Smooth muscle cell (in vitro differentiated cells): ENCODE measurements at regions not wholly inside any gene's neighbourhood (a gene's known extent, or its start where the extent isn't known, plus 50 kb on each side); places are given as distances from the start of the nearest gene placed in this dataset.

Experiments
- DNase-seq: peaks from one replicate; lab custom pipeline; 2025; ENCODE audit not compliant: unreplicated experiment; lab: John Stamatoyannopoulos, UW
- H2AFZ ChIP-seq: fragments of 200-600 bp; sonication (generic); 2 replicates; pipeline ENCODE4 v1.6.0; 2016; ENCODE audit warnings: antibody characterized with exemption, low read depth, mild to moderate bottlenecking
- H3F3A ChIP-seq: fragments of 200-600 bp; sonication (generic); 2 replicates; pipeline ENCODE4 v1.6.0; 2017; ENCODE audit warnings: antibody characterized with exemption, low read depth
- H3K27ac ChIP-seq: fragments of 200-600 bp; sonication (generic); 2 replicates; pipeline ENCODE4 v1.5.1; 2016; ENCODE audit warnings: low read depth, mild to moderate bottlenecking
- H3K27me3 ChIP-seq: fragments of 200-600 bp; sonication (generic); 2 replicates; pipeline ENCODE4 v1.6.1; 2016; ENCODE audit warnings: low read depth, mild to moderate bottlenecking
- H3K36me3 ChIP-seq: fragments of 200-600 bp; sonication (generic); 2 replicates; pipeline ENCODE4 v1.5.1; 2016; ENCODE audit warnings: low read depth
- H3K4me1 ChIP-seq: fragments of 200-600 bp; sonication (generic); 2 replicates; pipeline ENCODE4 v1.5.1; 2016; ENCODE audit warnings: low read depth
- H3K4me2 ChIP-seq: fragments of 200-600 bp; sonication (generic); 2 replicates; pipeline ENCODE4 v1.6.0; 2016; ENCODE audit warnings: mild to moderate bottlenecking
- H3K4me3 ChIP-seq: fragments of 200-600 bp; sonication (generic); 2 replicates; pipeline ENCODE4 v1.5.1; 2016; ENCODE audit warnings: mild to moderate bottlenecking
- H3K79me2 ChIP-seq: fragments of 200-600 bp; sonication (generic); 2 replicates; pipeline ENCODE4 v1.6.0; 2016; ENCODE audit warnings: low read depth, mild to moderate bottlenecking
- H3K9ac ChIP-seq: fragments of 200-600 bp; sonication (generic); 2 replicates; pipeline ENCODE4 v1.6.0; 2016; ENCODE audit warnings: low read depth
- H3K9me3 ChIP-seq: fragments of 200-600 bp; sonication (generic); replicated peaks from 2 replicates; pipeline ENCODE4 v1.5.1; 2016; ENCODE audit warnings: low read depth
- H4K20me1 ChIP-seq: fragments of 200-600 bp; sonication (generic); 2 replicates; pipeline ENCODE4 v1.6.0; 2016; ENCODE audit warnings: low read depth
- WGBS: methylation state at CpG from one replicate; pipeline ENCODE4 v1.1.7; 2016; ENCODE audit warnings: low lambda C conversion rate; 5-methylcytosine and 5-hydroxymethylcytosine counted together
- TF ChIP-seq, protein P1 (sequence below): fragments of 200-600 bp; sonication (generic); IDR thresholded peaks from 2 replicates; pipeline ENCODE4 v1.5.1; 2017; ENCODE audit warnings: borderline replicate concordance, mild to moderate bottlenecking, antibody characterized with exemption; ENCODE audit not compliant: insufficient read depth, poor library complexity, severe bottlenecking

DNA sequence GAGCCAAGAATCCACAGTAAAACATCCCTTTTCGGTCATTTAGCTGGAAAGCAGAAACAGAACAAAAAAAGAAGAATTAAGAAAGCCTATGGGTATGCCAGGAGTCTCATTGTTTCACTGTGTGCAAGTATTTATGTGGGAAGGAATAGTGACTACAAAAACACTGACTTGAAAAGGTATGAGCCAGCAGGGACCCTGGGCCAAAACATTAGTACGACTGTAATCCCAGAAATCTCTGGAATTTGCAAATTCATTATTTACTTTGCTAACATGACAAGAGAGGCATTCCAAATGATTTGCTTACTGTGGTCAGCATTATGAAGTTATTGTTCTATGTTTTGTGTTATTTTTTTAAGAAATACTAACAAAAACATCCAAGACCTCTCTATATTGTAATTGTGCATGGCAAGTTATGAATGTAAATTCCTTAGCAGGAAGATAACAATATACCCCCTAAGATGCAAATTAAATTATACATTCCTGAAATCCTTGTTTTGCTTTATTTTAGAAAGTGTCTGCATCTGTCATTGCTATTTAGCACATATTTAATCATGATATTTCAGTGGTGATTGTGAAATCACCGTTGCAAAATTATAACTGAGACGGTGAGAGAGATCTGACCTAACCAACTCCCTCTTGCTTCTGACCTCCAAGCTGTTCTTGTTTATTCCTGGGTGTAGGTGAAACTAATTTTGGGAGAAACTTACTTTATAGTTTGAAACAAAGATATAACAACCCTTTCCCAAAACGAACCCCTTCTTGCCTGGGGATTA, 299.2 kb downstream of the ZPLD1 start:
- Histone ChIP-seq H3K9me3 (no peaks in the 10 kb centered on the region), H3K27ac (no peak overlapping the region), H3K27me3 (no peaks in the 10 kb centered on the region), H3F3A (no peaks in the 10 kb centered on the region), H3K4me1 (no peaks in the 10 kb centered on the region), H3K4me3 (no peak overlapping the region), H3K4me2 (no peak overlapping the region), H4K20me1 (no peaks in the 10 kb centered on the region), H3K79me2 (no peaks in the 10 kb centered on the region), H3K36me3 (no peaks in the 10 kb centered on the region), H3K9ac (no peak overlapping the region), H2AFZ (no peak overlapping the region)
- TF ChIP-seq, protein P1, sequence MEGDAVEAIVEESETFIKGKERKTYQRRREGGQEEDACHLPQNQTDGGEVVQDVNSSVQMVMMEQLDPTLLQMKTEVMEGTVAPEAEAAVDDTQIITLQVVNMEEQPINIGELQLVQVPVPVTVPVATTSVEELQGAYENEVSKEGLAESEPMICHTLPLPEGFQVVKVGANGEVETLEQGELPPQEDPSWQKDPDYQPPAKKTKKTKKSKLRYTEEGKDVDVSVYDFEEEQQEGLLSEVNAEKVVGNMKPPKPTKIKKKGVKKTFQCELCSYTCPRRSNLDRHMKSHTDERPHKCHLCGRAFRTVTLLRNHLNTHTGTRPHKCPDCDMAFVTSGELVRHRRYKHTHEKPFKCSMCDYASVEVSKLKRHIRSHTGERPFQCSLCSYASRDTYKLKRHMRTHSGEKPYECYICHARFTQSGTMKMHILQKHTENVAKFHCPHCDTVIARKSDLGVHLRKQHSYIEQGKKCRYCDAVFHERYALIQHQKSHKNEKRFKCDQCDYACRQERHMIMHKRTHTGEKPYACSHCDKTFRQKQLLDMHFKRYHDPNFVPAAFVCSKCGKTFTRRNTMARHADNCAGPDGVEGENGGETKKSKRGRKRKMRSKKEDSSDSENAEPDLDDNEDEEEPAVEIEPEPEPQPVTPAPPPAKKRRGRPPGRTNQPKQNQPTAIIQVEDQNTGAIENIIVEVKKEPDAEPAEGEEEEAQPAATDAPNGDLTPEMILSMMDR = no peak
- no peak for DNase-seq
- WGBS = 57% methylated on average over 5 of the region's 5 CpGs

DNA sequence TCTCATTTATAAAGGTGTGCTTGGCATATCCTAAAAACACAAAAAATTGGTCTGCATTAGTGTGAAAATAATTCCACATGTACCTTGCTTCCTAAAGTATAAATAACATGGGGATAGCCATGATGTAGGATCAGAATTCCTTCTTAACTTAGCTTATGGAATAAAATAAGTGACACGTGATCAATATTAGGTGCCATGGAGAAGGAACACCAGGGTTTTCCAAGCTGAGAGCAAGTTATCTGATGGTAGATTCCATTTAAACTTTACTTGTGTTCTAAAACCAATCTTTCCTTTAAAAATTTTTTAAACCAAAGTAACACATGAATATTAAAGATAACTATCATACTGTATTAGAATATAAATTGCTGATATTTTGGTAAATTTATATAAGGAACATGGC, 300.5 kb downstream of the ZPLD1 start:
- Histone ChIP-seq H3K9me3 (no peaks in the 10 kb centered on the region), H3K79me2 (no peaks in the 10 kb centered on the region), H2AFZ (no peak overlapping the region), H3K9ac (no peak overlapping the region), H3F3A (no peaks in the 10 kb centered on the region), H3K27me3 (no peaks in the 10 kb centered on the region), H3K4me3 (no peak overlapping the region), H3K4me2 (no peak overlapping the region), H4K20me1 (no peaks in the 10 kb centered on the region), H3K4me1 (no peaks in the 10 kb centered on the region), H3K36me3 (no peaks in the 10 kb centered on the region), H3K27ac (no peak overlapping the region)
- no peak for DNase-seq
- 88% methylated on average over 1 of the region's 1 CpG for WGBS
- TF ChIP-seq, protein P1 = no peak

DNA sequence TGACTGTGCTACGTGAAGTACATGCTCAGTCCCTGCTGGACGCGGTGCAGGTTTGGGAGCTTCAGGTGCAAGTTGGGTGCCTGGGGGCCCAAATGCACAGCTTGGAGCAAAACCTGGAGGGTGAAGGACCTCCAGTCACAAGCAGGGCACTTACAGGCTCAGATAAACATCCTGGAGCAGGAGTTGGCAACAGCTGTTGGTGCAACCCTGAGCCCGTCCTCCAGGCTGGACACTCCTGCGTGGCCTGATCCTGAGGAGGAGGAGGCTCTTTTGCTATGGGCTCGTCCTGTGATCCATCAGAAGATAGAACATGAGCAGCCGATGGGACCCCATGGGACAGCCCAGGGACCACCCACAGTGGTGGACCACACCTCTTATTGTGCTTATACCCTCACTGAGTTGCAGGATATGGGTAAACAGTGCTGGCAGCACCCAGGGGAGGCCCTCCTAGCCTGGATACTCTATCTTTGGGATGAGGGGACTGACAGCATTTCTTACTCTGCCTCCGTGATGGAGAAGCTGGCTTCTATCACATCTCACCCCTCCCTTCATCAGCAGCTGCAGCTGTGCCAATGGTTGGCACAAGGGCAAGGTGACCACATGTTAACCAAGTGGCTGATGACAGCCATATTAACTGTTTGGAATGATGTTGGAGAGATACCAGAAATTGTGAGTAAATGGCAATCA, 301.6 kb downstream of the ZPLD1 start:
- H3K4me2 ChIP-seq = no peak overlapping the region
- 95% methylated on average over 8 of the region's 8 CpGs for WGBS
- no peak overlapping the region for H3K9ac ChIP-seq
- DNase-seq = no peak
- no peaks in the 10 kb centered on the region for H3K79me2 ChIP-seq
- H3K27ac ChIP-seq = no peak overlapping the region
- no peaks in the 10 kb centered on the region for H4K20me1 ChIP-seq
- H3K9me3 ChIP-seq = no peaks in the 10 kb centered on the region
- H2AFZ ChIP-seq = no peak overlapping the region
- no peak overlapping the region for H3K4me3 ChIP-seq
- no peaks in the 10 kb centered on the region for H3F3A ChIP-seq
- H3K36me3 ChIP-seq = no peaks in the 10 kb centered on the region
- no peaks in the 10 kb centered on the region for H3K27me3 ChIP-seq
- H3K4me1 ChIP-seq = no peaks in the 10 kb centered on the region
- TF ChIP-seq, protein P1 = no peak

DNA sequence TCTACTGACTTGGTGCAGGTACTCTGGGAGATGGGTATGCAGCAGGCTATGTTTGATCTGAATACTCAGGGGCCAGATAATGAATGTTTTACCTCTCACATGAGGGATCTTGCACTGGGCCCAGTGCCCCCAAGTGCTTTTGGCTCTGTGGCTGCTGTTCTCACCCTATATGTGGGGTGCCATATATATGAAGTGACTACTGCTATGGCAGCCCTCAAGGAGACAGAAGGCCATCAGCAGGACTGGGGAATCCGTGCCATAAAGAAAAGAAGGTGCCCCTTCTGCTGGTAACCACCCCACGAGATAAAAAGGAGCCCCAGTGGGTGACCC, 302.1 kb downstream of the ZPLD1 start:
- TF ChIP-seq, protein P1 = no peak
- H3K27ac ChIP-seq = no peak overlapping the region
- 84% methylated on average over 2 of the region's 2 CpGs for WGBS

More for the DNA sequence above, 302.1 kb downstream of the ZPLD1 start:
- Histone ChIP-seq H4K20me1 (no peaks in the 10 kb centered on the region), H3F3A (no peaks in the 10 kb centered on the region), H3K4me3 (no peak overlapping the region), H3K79me2 (no peaks in the 10 kb centered on the region), H3K4me2 (no peak overlapping the region), H2AFZ (no peak overlapping the region), H3K36me3 (no peaks in the 10 kb centered on the region), H3K9me3 (no peaks in the 10 kb centered on the region), H3K4me1 (no peaks in the 10 kb centered on the region), H3K27me3 (no peaks in the 10 kb centered on the region), H3K9ac (no peak overlapping the region)
- DNase-seq = no peak
